Fibroblast of villous mesenchyme (primary cell): ENCODE measurements at regions not wholly inside any gene's neighbourhood (a gene's known extent, or its start where the extent isn't known, plus 50 kb on each side); places are given as distances from the start of the nearest gene placed in this dataset.

Source experiments
- DNase-seq: peaks from one replicate; pipeline ENCODE4 v3.0.0-alpha.2; 2010; ENCODE audit warnings: low read depth
- H3K4me3 ChIP-seq: 2 replicates; pipeline ENCODE4 v1.5.1; 2011; ENCODE audit warnings: low read depth, mild to moderate bottlenecking, low read length
- CTCF ChIP-seq: IDR thresholded peaks from 2 replicates; pipeline ENCODE4 v1.5.1; 2012; ENCODE audit warnings: low read depth, mild to moderate bottlenecking, low read length; ENCODE audit not compliant: insufficient read depth

- TF ChIP-seq CTCF = no peak
- no peak overlapping the region for H3K4me3 ChIP-seq
Observed at GRCh38 chr18:78650926-78651325, 328.7 kb upstream of the SALL3 start.

DNA sequence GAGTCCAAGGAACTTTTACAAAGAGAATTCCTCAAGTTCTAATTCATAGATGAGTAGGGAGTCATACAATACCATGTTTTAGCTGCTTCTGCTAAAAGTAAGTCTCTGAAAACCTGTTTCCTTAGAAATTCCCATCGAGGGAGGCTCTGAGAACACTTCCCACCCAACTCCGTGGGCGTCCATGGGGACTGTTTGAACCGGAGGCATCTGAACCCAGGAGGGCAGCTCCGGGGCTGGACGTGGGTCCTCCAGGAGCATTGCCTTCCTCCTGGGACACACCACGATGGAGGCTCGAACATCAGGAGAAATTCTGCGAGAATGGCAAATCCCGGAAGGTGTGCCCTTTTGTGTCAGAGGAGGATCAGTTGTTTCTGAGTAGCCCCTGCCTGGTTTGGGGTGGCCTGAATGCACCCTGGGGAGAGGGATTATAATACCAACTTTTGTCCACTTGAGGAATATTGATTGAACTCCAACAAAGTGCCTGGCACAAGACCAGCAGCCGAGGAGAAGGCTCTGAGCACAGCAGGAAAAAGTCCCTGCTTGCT lies 327.5 kb upstream of the SALL3 start:
- no peak for TF ChIP-seq CTCF
- H3K4me3 ChIP-seq = no peak overlapping the region
- no peak for DNase-seq

More at GRCh38 chr18:78650926-78651325, 328.7 kb upstream of the SALL3 start:
- DNase-seq = no peak

GRCh38 chr18:78655921-78656320 lies 323.7 kb upstream of the SALL3 start:
- TF ChIP-seq CTCF = no peak
- H3K4me3 ChIP-seq = no peak overlapping the region
- no peak for DNase-seq

DNA sequence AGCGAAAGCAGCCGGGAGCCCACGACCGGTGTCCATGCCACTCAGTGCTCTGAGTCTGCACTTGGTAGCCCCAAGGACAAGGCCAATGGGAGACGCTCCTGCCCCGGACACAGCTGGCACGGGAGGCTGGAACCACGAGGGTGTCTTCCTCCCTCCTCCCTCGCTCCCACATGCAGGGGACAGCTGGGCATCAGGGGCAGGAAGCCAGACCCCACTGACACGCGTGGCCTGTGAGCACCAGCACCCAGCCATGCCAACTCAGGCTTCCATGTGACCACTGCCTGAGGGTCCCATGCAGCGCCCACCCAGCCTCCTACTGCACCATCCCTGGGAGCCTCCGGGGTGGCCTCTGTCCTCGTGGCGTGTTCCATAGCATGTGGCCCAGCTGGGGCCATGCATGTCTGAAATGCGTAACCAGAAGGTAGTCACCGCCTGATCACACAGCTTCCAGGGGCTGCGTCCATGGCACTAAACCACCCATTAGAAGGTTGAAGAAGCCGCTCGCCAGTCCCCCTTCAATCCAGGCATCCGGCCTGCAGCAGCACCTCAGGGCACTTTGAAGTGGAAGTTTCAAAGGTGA lies 323.2 kb upstream of the SALL3 start:
- H3K4me3 ChIP-seq = no peak overlapping the region
- TF ChIP-seq CTCF = no peak
- no peak for DNase-seq

GRCh38 chr18:78658531-78658930 lies 321.1 kb upstream of the SALL3 start:
- H3K4me3 ChIP-seq = no peak overlapping the region
- TF ChIP-seq CTCF = no peak
- DNase-seq = no peak

DNA sequence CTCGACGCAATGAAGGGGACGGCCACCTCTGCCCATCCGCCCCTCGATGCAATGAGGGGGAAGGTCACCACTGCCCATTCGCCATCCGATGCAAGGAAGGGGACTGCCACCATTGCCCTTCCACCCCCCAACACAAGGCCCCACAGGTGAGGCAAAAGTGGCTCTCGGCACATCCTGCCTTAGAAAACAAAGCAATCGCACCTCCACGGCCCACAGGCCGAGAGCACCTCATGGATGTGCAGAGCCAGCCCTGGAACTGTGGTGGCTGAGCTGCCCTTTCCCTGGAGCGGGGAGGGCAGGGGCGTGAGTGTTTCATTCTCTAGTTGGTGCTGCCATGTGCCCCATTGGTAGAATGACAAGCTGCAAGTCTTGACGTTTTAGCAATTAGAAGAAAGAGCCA lies 320.6 kb upstream of the SALL3 start:
- TF ChIP-seq CTCF = no peak
- H3K4me3 ChIP-seq = no peak overlapping the region
- DNase-seq = no peak

DNA sequence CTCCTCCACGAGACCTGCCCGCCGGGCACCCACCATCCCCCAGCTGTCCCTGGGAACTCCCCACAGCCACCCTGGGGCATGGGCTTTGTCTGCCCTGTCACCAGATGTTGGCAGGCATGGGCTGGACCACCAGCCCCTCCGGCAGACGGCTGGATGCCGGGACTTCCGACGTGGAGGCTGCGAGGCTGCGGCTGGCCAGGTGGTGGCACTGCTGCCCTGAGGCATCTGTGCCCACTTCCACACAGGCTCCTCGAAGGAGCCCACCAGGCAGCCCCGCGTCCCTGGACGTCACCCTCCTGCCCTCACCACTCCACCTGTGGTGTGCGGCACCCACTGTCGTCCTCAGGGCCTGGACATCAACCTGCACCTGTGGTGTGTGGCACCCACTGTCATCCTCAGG lies 319.9 kb upstream of the SALL3 start:
- no peak overlapping the region for H3K4me3 ChIP-seq
- no peak for DNase-seq
- TF ChIP-seq CTCF = no peak
